Suprapubic skin (tissue), 4 donors: ENCODE measurements at regions not wholly inside any gene's neighbourhood (a gene's known extent, or its start where the extent isn't known, plus 50 kb on each side); places are given as distances from the start of the nearest gene placed in this dataset.

ENCODE experiments used
- EP300 ChIP-seq: sonication (generic); formaldehyde crosslinking; IDR thresholded peaks from one replicate; pipeline ENCODE4 v1.6.1; 2017; ENCODE audit warnings: antibody characterized with exemption
- POLR2A ChIP-seq, 2 donors: fragments of 450-650 bp; IDR thresholded peaks; one replicate each; pipeline ENCODE4 v1.6.1; 2017; ENCODE audit warnings: antibody characterized with exemption in 2 of 2, mild to moderate bottlenecking in 2 of 2, moderate library complexity in 2 of 2
- POLR2AphosphoS5 ChIP-seq, 3 donors: sonication (generic); formaldehyde crosslinking; IDR thresholded peaks; one replicate each; pipeline ENCODE4 v1.6.1; 2017; ENCODE audit warnings: antibody characterized with exemption in 3 of 3
- TF ChIP-seq, protein P1 (sequence below), 2 donors: fragments of 200-600 bp in 1 of 2; fragments of 450-650 bp in 1 of 2; sonication (generic) in 1 of 2; IDR thresholded peaks; one replicate each; pipeline ENCODE4 v1.5.1; 2016 to 2019; ENCODE audit warnings: antibody characterized with exemption in 2 of 2, mild to moderate bottlenecking in 1 of 2, moderate library complexity in 1 of 2

DNA sequence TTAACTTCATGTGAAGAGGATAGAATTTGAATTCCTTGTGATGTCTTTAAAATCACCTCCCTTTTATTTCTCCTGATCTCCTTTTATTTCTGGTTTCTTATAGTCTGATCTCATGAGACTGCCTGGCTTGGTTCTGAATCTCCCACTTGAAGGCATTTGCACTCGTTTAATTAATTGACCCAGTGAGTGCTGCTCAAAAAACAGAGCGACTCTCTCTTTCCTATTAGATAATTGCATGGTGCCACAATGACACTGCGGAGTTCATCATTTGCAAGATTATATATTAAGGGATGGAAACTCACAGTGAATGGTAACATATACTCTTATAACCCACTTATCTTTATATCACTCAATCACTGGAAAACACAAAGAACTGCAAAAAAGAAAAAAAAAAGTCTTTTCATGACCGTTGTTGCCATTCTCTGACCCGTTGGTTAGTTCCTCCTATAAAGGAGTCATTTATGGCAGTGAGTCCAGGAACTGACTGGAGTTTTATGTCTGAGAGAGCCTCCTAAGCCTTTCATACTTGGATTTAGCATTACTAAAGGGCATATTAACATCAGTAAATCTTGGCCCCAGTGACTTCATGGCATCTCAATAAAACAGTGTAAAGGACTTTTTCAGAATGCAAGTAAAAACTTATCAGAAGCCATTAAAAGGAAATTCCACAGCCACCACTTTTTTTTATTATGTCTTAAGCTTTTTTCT, 103.3 kb upstream of the EPHA4 start:
- no peak for TF ChIP-seq POLR2A (IDR thresholded peaks at IDR 0.05)
- TF ChIP-seq, protein P1, sequence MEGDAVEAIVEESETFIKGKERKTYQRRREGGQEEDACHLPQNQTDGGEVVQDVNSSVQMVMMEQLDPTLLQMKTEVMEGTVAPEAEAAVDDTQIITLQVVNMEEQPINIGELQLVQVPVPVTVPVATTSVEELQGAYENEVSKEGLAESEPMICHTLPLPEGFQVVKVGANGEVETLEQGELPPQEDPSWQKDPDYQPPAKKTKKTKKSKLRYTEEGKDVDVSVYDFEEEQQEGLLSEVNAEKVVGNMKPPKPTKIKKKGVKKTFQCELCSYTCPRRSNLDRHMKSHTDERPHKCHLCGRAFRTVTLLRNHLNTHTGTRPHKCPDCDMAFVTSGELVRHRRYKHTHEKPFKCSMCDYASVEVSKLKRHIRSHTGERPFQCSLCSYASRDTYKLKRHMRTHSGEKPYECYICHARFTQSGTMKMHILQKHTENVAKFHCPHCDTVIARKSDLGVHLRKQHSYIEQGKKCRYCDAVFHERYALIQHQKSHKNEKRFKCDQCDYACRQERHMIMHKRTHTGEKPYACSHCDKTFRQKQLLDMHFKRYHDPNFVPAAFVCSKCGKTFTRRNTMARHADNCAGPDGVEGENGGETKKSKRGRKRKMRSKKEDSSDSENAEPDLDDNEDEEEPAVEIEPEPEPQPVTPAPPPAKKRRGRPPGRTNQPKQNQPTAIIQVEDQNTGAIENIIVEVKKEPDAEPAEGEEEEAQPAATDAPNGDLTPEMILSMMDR (IDR thresholded peaks at IDR 0.05): no peak
- TF ChIP-seq POLR2AphosphoS5 (IDR thresholded peaks at IDR 0.05): no peak
- no peak for TF ChIP-seq EP300
